HG03060 (cell line): ENCODE measurements at regions not wholly inside any gene's neighbourhood (a gene's known extent, or its start where the extent isn't known, plus 50 kb on each side); places are given as distances from the start of the nearest gene placed in this dataset.

ENCODE experiments used
- ATAC-seq: cut with Tn5 transposase; IDR thresholded peaks from one replicate; pipeline ENCODE4 v1.9.1; 2021; ENCODE audit warnings: low read depth, moderate number of reproducible peaks; ENCODE audit not compliant: unreplicated experiment

GRCh38 chr4:110770353-110770752, 147.5 kb upstream of the PITX2 start:
- ATAC-seq = no peak

GRCh38 chr4:110778521-110778920, 155.6 kb upstream of the PITX2 start:
- ATAC-seq = no peak

GRCh38 chr4:110780538-110780937, 157.7 kb upstream of the PITX2 start:
- ATAC-seq = no peak

- ATAC-seq = no peak
Measured at GRCh38 chr4:110781944-110782343, 159.1 kb upstream of the PITX2 start.

GRCh38 chr4:110787109-110787508, 164.2 kb upstream of the PITX2 start:
- ATAC-seq = no peak

GRCh38 chr4:110787707-110788106, 164.8 kb upstream of the PITX2 start:
- no peak for ATAC-seq

- ATAC-seq = no peak
Measured at GRCh38 chr4:110788302-110788701, 165.4 kb upstream of the PITX2 start.

- no peak for ATAC-seq
Measured at GRCh38 chr4:110792036-110792435, 169.2 kb upstream of the PITX2 start.

GRCh38 chr4:110793381-110793801, 170.5 kb upstream of the PITX2 start:
- no peak for ATAC-seq

- ATAC-seq = no peak
Measured at GRCh38 chr4:110793890-110794554, 171.1 kb upstream of the PITX2 start.

GRCh38 chr4:110795971-110796370, 173.1 kb upstream of the PITX2 start:
- ATAC-seq = no peak

- no peak for ATAC-seq
Measured at GRCh38 chr4:110797486-110797885, 174.6 kb upstream of the PITX2 start.

- ATAC-seq = no peak
Measured at GRCh38 chr4:110798687-110799086, 175.8 kb upstream of the PITX2 start.

- ATAC-seq = no peak
Measured at GRCh38 chr4:110799211-110799610, 176.3 kb upstream of the PITX2 start.

GRCh38 chr4:110801591-110801990, 178.7 kb upstream of the PITX2 start:
- ATAC-seq = no peak

- peak; percentile 90 for ATAC-seq
Measured at GRCh38 chr4:110808351-110808878, 185.5 kb upstream of the PITX2 start.

- ATAC-seq = no peak
Measured at GRCh38 chr4:110815950-110816349, 193.1 kb upstream of the PITX2 start.

- no peak for ATAC-seq
Measured at GRCh38 chr4:110816367-110816766, 193.5 kb upstream of the PITX2 start.

- ATAC-seq = no peak
Measured at GRCh38 chr4:110821186-110821585, 198.3 kb upstream of the PITX2 start.

GRCh38 chr4:110823251-110823650, 200.4 kb upstream of the PITX2 start:
- peak; percentile 86 for ATAC-seq

- no peak for ATAC-seq
Measured at GRCh38 chr4:110824344-110824743, 201.5 kb upstream of the PITX2 start.

- no peak for ATAC-seq
Measured at GRCh38 chr4:110826656-110827055, 203.8 kb upstream of the PITX2 start.

GRCh38 chr4:110830461-110830860, 207.6 kb upstream of the PITX2 start:
- no peak for ATAC-seq
